HFF-Myc (cell line): ENCODE measurements at regions not wholly inside any gene's neighbourhood (a gene's known extent, or its start where the extent isn't known, plus 50 kb on each side); places are given as distances from the start of the nearest gene placed in this dataset.
"Not testable (repeated sequence)": the region's sequence is repeated elsewhere in the genome, so short reads cannot be mapped to it uniquely, and the experiment has no call there.

Experiments used
- DNase-seq: peaks from one replicate; pipeline ENCODE4 v3.0.0-alpha.2; 2011; ENCODE audit warnings: low read depth; ENCODE audit errors: extremely low read depth
- H3K4me3 ChIP-seq: replicated peaks from 2 replicates; pipeline ENCODE4 v1.5.1; 2011; ENCODE audit warnings: low read depth, mild to moderate bottlenecking, control low read depth, low read length
- CTCF ChIP-seq: IDR thresholded peaks from 2 replicates; pipeline ENCODE4 v1.5.1; 2012; ENCODE audit warnings: mild to moderate bottlenecking, low read depth, low read length, control low read depth; ENCODE audit errors: missing control alignments

- no peak for DNase-seq
- no peak overlapping the region for H3K4me3 ChIP-seq
These were observed 130.4 kb upstream of the SMLR1 start for GRCh38 chr6:130696806-130697205.

GRCh38 chr6:130697271-130697994 lies 129.8 kb upstream of the SMLR1 start:
- TF ChIP-seq CTCF, result no peak
- no peak overlapping the region for H3K4me3 ChIP-seq
- DNase-seq, result no peak

More at GRCh38 chr6:130696806-130697205, 130.4 kb upstream of the SMLR1 start:
- no peak for TF ChIP-seq CTCF

- peak; percentile 85 for TF ChIP-seq CTCF
- peak; percentile 35 for DNase-seq
- H3K4me3 ChIP-seq, result no peak overlapping the region
These were observed 129.1 kb upstream of the SMLR1 start for GRCh38 chr6:130697995-130698535.

DNA sequence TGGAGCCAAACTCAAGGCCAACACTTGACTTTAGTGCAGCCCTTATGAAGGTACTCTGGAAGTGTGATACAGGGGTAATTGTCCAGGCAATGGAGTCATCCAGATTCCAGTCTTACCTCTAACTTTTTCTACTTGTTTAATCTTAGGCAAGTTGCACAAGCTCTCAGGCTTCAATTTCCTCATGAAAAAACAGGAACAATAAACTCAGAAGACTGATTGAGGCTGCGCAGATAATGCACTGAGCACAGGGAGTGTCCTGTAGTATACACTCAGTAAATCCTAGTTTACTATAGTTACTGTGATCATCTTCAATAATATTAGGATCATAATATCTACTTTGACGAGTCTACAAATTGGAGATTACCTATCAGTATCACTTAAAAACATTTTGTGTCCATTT lies 127.5 kb upstream of the SMLR1 start:
- no peak for TF ChIP-seq CTCF
- no peak overlapping the region for H3K4me3 ChIP-seq
- no peak for DNase-seq

- no peak overlapping the region for H3K4me3 ChIP-seq
- no peak for DNase-seq
- no peak for TF ChIP-seq CTCF
These were observed 126.8 kb upstream of the SMLR1 start for GRCh38 chr6:130700397-130700796.

DNA sequence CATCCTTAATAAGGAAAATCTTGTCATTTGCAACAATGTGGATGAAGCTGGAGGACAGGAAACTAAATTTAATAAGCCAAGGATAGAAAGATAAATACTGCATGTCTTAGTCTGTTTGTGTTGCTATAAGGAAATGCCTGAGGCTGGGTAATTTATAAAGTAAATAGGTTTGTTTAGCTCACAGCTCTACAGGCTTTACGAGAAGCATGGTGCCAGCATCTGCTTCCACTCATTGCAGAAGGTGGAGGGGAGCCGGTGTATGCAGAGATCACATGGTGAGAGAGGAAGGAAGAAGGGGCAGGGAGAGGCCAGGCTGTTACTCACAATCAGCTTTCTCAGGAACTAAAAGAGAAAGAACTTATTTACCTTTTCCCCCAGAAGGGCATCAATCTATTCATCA lies 118.9 kb upstream of the SMLR1 start:
- TF ChIP-seq CTCF, result no peak
- peak; percentile 52 for DNase-seq
- H3K4me3 ChIP-seq, result no peak overlapping the region

GRCh38 chr6:130711641-130712040 lies 115.6 kb upstream of the SMLR1 start:
- H3K4me3 ChIP-seq, DNase-seq: not testable (repeated sequence)
